ENCODE measurements at regions not wholly inside any gene's neighbourhood (a gene's known extent, or its start where the extent isn't known, plus 50 kb on each side); places are given as distances from the start of the nearest gene placed in this dataset.

DNA sequence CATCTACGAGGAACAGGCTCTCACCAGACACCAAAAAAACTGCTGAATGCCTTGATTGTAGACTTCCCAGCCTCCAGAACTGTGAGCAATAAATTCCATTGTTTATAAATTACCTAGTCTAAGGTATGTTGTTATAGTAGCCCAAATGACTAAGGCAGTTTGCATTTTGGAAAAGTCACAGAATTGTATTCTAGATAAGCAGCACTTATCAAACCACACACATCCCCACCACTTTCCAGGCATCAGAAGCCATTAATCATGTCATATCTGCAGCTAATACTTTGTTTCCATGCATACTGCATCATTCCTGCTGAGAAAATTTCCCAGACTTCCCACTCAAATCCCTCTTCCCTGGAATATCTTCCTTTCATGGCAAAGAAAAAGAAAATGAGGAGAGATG lies 187.2 kb downstream of the INO80D start:
- H3K9ac ChIP-seq (replicated peaks; ENCODE audit: extremely low read depth, insufficient read depth, low read length): no peak overlapping the region
- H3K4me2 ChIP-seq (ENCODE audit: insufficient read depth, low read length): no peak overlapping the region
- dilution Hi-C loops (cut with MboI; ENCODE audit: extremely low pct_ligation_motif_present, low sequenced_read_pairs): no loop called here
- H3K36me3 ChIP-seq (ENCODE audit: control insufficient read depth in 2 of 2, extremely low read depth in 1 of 2, insufficient read depth in 2 of 2, low read length in 2 of 2): no peaks in the 10 kb centered on the region
- TF ChIP-seq GATA2 (IDR thresholded peaks at IDR 0.05; ENCODE audit: insufficient read depth, insufficient read length, low read depth, low read length): no peak
- TF ChIP-seq, protein P1, sequence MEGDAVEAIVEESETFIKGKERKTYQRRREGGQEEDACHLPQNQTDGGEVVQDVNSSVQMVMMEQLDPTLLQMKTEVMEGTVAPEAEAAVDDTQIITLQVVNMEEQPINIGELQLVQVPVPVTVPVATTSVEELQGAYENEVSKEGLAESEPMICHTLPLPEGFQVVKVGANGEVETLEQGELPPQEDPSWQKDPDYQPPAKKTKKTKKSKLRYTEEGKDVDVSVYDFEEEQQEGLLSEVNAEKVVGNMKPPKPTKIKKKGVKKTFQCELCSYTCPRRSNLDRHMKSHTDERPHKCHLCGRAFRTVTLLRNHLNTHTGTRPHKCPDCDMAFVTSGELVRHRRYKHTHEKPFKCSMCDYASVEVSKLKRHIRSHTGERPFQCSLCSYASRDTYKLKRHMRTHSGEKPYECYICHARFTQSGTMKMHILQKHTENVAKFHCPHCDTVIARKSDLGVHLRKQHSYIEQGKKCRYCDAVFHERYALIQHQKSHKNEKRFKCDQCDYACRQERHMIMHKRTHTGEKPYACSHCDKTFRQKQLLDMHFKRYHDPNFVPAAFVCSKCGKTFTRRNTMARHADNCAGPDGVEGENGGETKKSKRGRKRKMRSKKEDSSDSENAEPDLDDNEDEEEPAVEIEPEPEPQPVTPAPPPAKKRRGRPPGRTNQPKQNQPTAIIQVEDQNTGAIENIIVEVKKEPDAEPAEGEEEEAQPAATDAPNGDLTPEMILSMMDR (IDR thresholded peaks at IDR 0.05; ENCODE audit: extremely low read depth in 1 of 2, insufficient read depth in 1 of 2, low read depth in 1 of 2, low read length in 2 of 2): no peak
- no peak for TF ChIP-seq MYC (IDR thresholded peaks at IDR 0.05; ENCODE audit: low read depth, low read length)
- TF ChIP-seq POLR2A (IDR thresholded peaks at IDR 0.05; ENCODE audit: low read depth, low read length): no peak
- no peak for TF ChIP-seq FOS (IDR thresholded peaks at IDR 0.05; ENCODE audit: borderline replicate concordance, insufficient read depth, low read length)
- TF ChIP-seq EZH2 (IDR thresholded peaks at IDR 0.05; ENCODE audit: borderline replicate concordance, low read depth, low read length, severe bottlenecking): no peak
- TF ChIP-seq MAX (IDR thresholded peaks at IDR 0.05; ENCODE audit: insufficient read depth, insufficient read length): no peak
- H3K4me3 ChIP-seq (replicated peaks in 1 of 3; ENCODE audit: insufficient read depth in 1 of 3, low read depth in 1 of 3, low read length in 3 of 3): no peak overlapping the region
- intact Hi-C loops (cut with micrococcal nuclease): loop anchor here (1.0 kb wide), 1 partner anchor 27 kb away; no protein-coding TSS in a partner anchor
- FAIRE-seq: no peak
- DNase-seq (ENCODE audit: low read depth, low spot score): no peak
- H3K9me3 ChIP-seq (replicated peaks; ENCODE audit: control insufficient read depth, insufficient read depth, low read length): no peaks in the 10 kb centered on the region
- H2AFZ ChIP-seq (ENCODE audit: low read depth, low read length): no peak overlapping the region
- POLR2A ChIA-PET: no interaction called here
- no peak overlapping the region for H3K27ac ChIP-seq (ENCODE audit: insufficient read depth, low read depth, low read length)
- peaks cover 2 to 8% of the 10 kb centered on the region in 2 experiments for H3K27me3 ChIP-seq (ENCODE audit: control insufficient read depth in 2 of 2, insufficient read depth in 2 of 2, low read length in 2 of 2)
- CTCF ChIA-PET: interaction anchor here (2.8 kb wide), 1 partner anchor 27 kb away, joined by 16 read pairs; no protein-coding TSS in a partner anchor
- H3K79me2 ChIP-seq (ENCODE audit: control insufficient read depth, insufficient read depth, low read length): no peaks in the 10 kb centered on the region
- H4K20me1 ChIP-seq (replicated peaks; ENCODE audit: control insufficient read depth, extremely low read depth, insufficient read depth, low read length): no peaks in the 10 kb centered on the region
- H3K9me1 ChIP-seq (replicated peaks; ENCODE audit: control insufficient read depth, extremely low read depth, insufficient read depth, low read length): no peaks in the 10 kb centered on the region
- no peaks in the 10 kb centered on the region for H3K4me1 ChIP-seq (ENCODE audit: control insufficient read depth, extremely low read depth, insufficient read depth, low read length)
- no TSS peak for BruUV-seq (replicated peaks)

All from endothelial cell of umbilical vein (primary cell).